Liver (tissue), 3 donors: ENCODE measurements at regions not wholly inside any gene's neighbourhood (a gene's known extent, or its start where the extent isn't known, plus 50 kb on each side); places are given as distances from the start of the nearest gene placed in this dataset.

Experiments
- ATF3 ChIP-seq: IDR thresholded peaks from 2 replicates; pipeline ENCODE4 v1.6.1; 2016; ENCODE audit warnings: antibody characterized with exemption
- CTCF ChIP-seq: fragments of 150-350 bp; IDR thresholded peaks from 2 replicates; pipeline ENCODE4 v1.5.1; 2017; ENCODE audit warnings: improper control_type of control experiment, low read depth, low read length; ENCODE audit not compliant: missing input control
- TF ChIP-seq, protein P1 (sequence below): IDR thresholded peaks from 2 replicates; pipeline ENCODE4 v1.6.1; 2016; ENCODE audit warnings: antibody characterized with exemption
- donor health status: healthy.
- donor health status: healthy.

DNA sequence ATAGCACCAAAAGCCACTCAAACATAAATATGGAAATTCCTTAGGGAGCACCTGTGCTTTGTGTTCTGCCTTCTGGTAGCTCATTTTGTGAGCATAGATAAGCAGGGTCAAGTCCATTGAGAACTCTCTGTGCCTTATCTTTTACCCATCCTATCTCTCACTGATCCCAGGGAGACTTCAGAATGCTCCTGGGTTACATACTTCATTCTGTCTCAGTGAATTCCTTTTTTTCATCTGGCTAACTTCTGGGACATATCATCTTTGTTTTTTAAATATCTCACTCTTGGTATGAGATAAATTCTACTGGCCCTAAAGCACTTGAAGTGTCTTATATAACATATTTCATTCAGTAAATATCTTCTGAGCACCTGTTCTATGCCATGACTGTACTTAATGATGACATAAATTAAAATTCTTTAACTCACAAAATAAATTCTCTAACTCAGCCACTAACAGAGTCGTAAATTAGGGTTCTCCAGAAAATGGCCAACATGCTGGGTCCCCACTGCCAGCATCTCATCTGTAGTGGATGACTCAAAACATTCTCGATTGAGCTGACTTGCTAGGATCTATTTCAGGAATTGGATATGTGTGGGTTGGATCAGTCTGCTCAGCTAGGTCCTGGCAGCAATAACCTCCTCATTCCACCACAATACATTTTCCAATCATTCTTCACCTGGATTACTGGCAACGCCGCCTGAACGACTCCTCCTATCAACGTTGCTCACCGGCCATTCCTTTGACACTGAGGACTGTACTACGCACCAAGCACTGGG, 170.2 kb downstream of the FOXO1 start:
- TF ChIP-seq CTCF (no peak), ATF3 (no peak)
- TF ChIP-seq, protein P1, sequence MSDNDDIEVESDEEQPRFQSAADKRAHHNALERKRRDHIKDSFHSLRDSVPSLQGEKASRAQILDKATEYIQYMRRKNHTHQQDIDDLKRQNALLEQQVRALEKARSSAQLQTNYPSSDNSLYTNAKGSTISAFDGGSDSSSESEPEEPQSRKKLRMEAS = no peak
